Activated CD8-positive, alpha-beta memory T cell treated with anti-CD3 and anti-CD28 coated beads, Interleukin-2, amount 10 ng/mL, durations not matched to agents 7 days and 5 days (primary cell): ENCODE measurements at regions not wholly inside any gene's neighbourhood (a gene's known extent, or its start where the extent isn't known, plus 50 kb on each side); places are given as distances from the start of the nearest gene placed in this dataset.

Source experiments
- ATAC-seq: fragments of 150-1000 bp; cut with Tn5 transposase; one replicate; pipeline ENCODE4 v1.10.0; 2021; ENCODE audit warnings: moderate library complexity
- CTCF ChIA-PET: fragments of 350-600 bp; sonication (Branson Sonifier 250); formaldehyde crosslinking; loops from one replicate; lab custom pipeline; 2021; ENCODE audit warnings: antibody characterized with exemption; lab: Charles Lee
- DNase-seq: peaks from one replicate; pipeline ENCODE4 v3.0.0-alpha.2; 2020
- H3K27ac Mint-ChIP-seq: one replicate; pipeline ENCODE4 v1.8.0; 2021; ENCODE audit warnings: mild to moderate bottlenecking, mixed read lengths
- H3K27me3 Mint-ChIP-seq: one replicate; pipeline ENCODE4 v1.8.0; 2021; ENCODE audit warnings: mixed read lengths
- H3K36me3 Mint-ChIP-seq: one replicate; pipeline ENCODE4 v1.8.0; 2021; ENCODE audit warnings: mild to moderate bottlenecking, mixed read lengths
- H3K4me1 Mint-ChIP-seq: one replicate; pipeline ENCODE4 v1.8.0; 2021; ENCODE audit warnings: mixed read lengths
- H3K4me3 Mint-ChIP-seq: one replicate; pipeline ENCODE4 v1.8.0; 2021; ENCODE audit warnings: mild to moderate bottlenecking, moderate library complexity, mixed read lengths
- H3K9me3 Mint-ChIP-seq: one replicate; pipeline ENCODE4 v1.8.0; 2022; ENCODE audit warnings: low read depth, mixed read lengths

- DNase-seq = no peak
- no peak overlapping the region for H3K4me3 Mint-ChIP-seq
- CTCF ChIA-PET = no interaction called here
Measured at GRCh38 chr21:15247613-15248012, 182.8 kb upstream of the NRIP1 start.

GRCh38 chr21:15249285-15249993, 184.6 kb upstream of the NRIP1 start:
- Mint-ChIP-seq H3K27ac (no peak overlapping the region), H3K4me1 (no peaks in the 10 kb centered on the region), H3K27me3 (no peaks in the 10 kb centered on the region), H3K4me3 (no peak overlapping the region), H3K36me3 (no peaks in the 10 kb centered on the region), H3K9me3 (no peaks in the 10 kb centered on the region)
- DNase-seq (no peak), ATAC-seq (no peak)
- CTCF ChIA-PET = no interaction called here

More at GRCh38 chr21:15247613-15248012, 182.8 kb upstream of the NRIP1 start:
- no peak overlapping the region for H3K27ac Mint-ChIP-seq
- H3K4me1 Mint-ChIP-seq = no peaks in the 10 kb centered on the region
- no peaks in the 10 kb centered on the region for H3K9me3 Mint-ChIP-seq
- no peak for ATAC-seq
- no peaks in the 10 kb centered on the region for H3K27me3 Mint-ChIP-seq
- no peaks in the 10 kb centered on the region for H3K36me3 Mint-ChIP-seq

GRCh38 chr21:15250384-15250783, 185.6 kb upstream of the NRIP1 start:
- no peaks in the 10 kb centered on the region for H3K4me1 Mint-ChIP-seq
- no peaks in the 10 kb centered on the region for H3K9me3 Mint-ChIP-seq
- no peaks in the 10 kb centered on the region for H3K27me3 Mint-ChIP-seq
- H3K4me3 Mint-ChIP-seq = no peak overlapping the region
- ATAC-seq = no peak
- CTCF ChIA-PET = no interaction called here
- DNase-seq = no peak
- H3K36me3 Mint-ChIP-seq = no peaks in the 10 kb centered on the region
- H3K27ac Mint-ChIP-seq = no peak overlapping the region

GRCh38 chr21:15252431-15252830, 187.6 kb upstream of the NRIP1 start:
- CTCF ChIA-PET = no interaction called here
- Mint-ChIP-seq H3K9me3 (no peaks in the 10 kb centered on the region), H3K4me3 (no peak overlapping the region), H3K36me3 (no peaks in the 10 kb centered on the region), H3K27me3 (no peaks in the 10 kb centered on the region), H3K4me1 (no peaks in the 10 kb centered on the region), H3K27ac (no peak overlapping the region)
- no peak for ATAC-seq
- no peak for DNase-seq

- Mint-ChIP-seq H3K4me1 (no peaks in the 10 kb centered on the region), H3K36me3 (no peaks in the 10 kb centered on the region), H3K27ac (no peak overlapping the region), H3K4me3 (no peak overlapping the region), H3K27me3 (no peaks in the 10 kb centered on the region), H3K9me3 (no peaks in the 10 kb centered on the region)
- CTCF ChIA-PET = no interaction called here
- DNase-seq = no peak
- no peak for ATAC-seq
Measured at GRCh38 chr21:15254111-15254510, 189.3 kb upstream of the NRIP1 start.

GRCh38 chr21:15255261-15255660, 190.5 kb upstream of the NRIP1 start:
- no peaks in the 10 kb centered on the region for H3K36me3 Mint-ChIP-seq
- no peak overlapping the region for H3K27ac Mint-ChIP-seq
- CTCF ChIA-PET = no interaction called here
- no peak overlapping the region for H3K4me3 Mint-ChIP-seq
- DNase-seq (no peak), ATAC-seq (no peak)
- no peaks in the 10 kb centered on the region for H3K4me1 Mint-ChIP-seq
- no peaks in the 10 kb centered on the region for H3K27me3 Mint-ChIP-seq
- no peaks in the 10 kb centered on the region for H3K9me3 Mint-ChIP-seq

- no peak overlapping the region for H3K4me3 Mint-ChIP-seq
- no peaks in the 10 kb centered on the region for H3K27me3 Mint-ChIP-seq
- H3K9me3 Mint-ChIP-seq = no peaks in the 10 kb centered on the region
- H3K27ac Mint-ChIP-seq = no peak overlapping the region
- DNase-seq (no peak), ATAC-seq (no peak)
- H3K4me1 Mint-ChIP-seq = no peaks in the 10 kb centered on the region
- H3K36me3 Mint-ChIP-seq = no peaks in the 10 kb centered on the region
- CTCF ChIA-PET = no interaction called here
Measured at GRCh38 chr21:15255763-15256162, 191.0 kb upstream of the NRIP1 start.

GRCh38 chr21:15256996-15257395, 192.2 kb upstream of the NRIP1 start:
- H3K4me1 Mint-ChIP-seq = no peaks in the 10 kb centered on the region
- H3K27ac Mint-ChIP-seq = no peak overlapping the region
- no peaks in the 10 kb centered on the region for H3K36me3 Mint-ChIP-seq
- H3K4me3 Mint-ChIP-seq = no peak overlapping the region
- CTCF ChIA-PET = no interaction called here
- H3K27me3 Mint-ChIP-seq = no peaks in the 10 kb centered on the region
- DNase-seq = no peak
- H3K9me3 Mint-ChIP-seq = no peaks in the 10 kb centered on the region
- no peak for ATAC-seq

- ATAC-seq = no peak
- no peaks in the 10 kb centered on the region for H3K9me3 Mint-ChIP-seq
- no peak overlapping the region for H3K27ac Mint-ChIP-seq
- H3K4me3 Mint-ChIP-seq = no peak overlapping the region
- CTCF ChIA-PET = no interaction called here
- H3K36me3 Mint-ChIP-seq = no peaks in the 10 kb centered on the region
- no peak for DNase-seq
- H3K27me3 Mint-ChIP-seq = no peaks in the 10 kb centered on the region
- no peaks in the 10 kb centered on the region for H3K4me1 Mint-ChIP-seq
Measured at GRCh38 chr21:15257646-15258045, 192.8 kb upstream of the NRIP1 start.

- ATAC-seq = no peak
- no peak overlapping the region for H3K27ac Mint-ChIP-seq
- CTCF ChIA-PET = no interaction called here
- H3K36me3 Mint-ChIP-seq = no peaks in the 10 kb centered on the region
- H3K27me3 Mint-ChIP-seq = no peaks in the 10 kb centered on the region
- H3K4me3 Mint-ChIP-seq = no peak overlapping the region
- DNase-seq = no peak
- H3K4me1 Mint-ChIP-seq = no peaks in the 10 kb centered on the region
- no peaks in the 10 kb centered on the region for H3K9me3 Mint-ChIP-seq
Measured at GRCh38 chr21:15259824-15260223, 195.0 kb upstream of the NRIP1 start.

GRCh38 chr21:15260604-15261003, 195.8 kb upstream of the NRIP1 start:
- H3K4me1 Mint-ChIP-seq = no peaks in the 10 kb centered on the region
- no peaks in the 10 kb centered on the region for H3K27me3 Mint-ChIP-seq
- CTCF ChIA-PET = no interaction called here
- H3K9me3 Mint-ChIP-seq = no peaks in the 10 kb centered on the region
- no peak overlapping the region for H3K4me3 Mint-ChIP-seq
- ATAC-seq (no peak), DNase-seq (no peak)
- H3K36me3 Mint-ChIP-seq = no peaks in the 10 kb centered on the region
- H3K27ac Mint-ChIP-seq = no peak overlapping the region

GRCh38 chr21:15264084-15264665, 199.4 kb upstream of the NRIP1 start:
- ATAC-seq (no peak), DNase-seq (no peak)
- no peaks in the 10 kb centered on the region for H3K9me3 Mint-ChIP-seq
- CTCF ChIA-PET = no interaction called here
- H3K4me3 Mint-ChIP-seq = no peak overlapping the region
- H3K27me3 Mint-ChIP-seq = no peaks in the 10 kb centered on the region
- H3K36me3 Mint-ChIP-seq = no peaks in the 10 kb centered on the region
- H3K4me1 Mint-ChIP-seq = no peaks in the 10 kb centered on the region
- no peak overlapping the region for H3K27ac Mint-ChIP-seq

GRCh38 chr21:15272171-15272570, 207.4 kb upstream of the NRIP1 start:
- no peaks in the 10 kb centered on the region for H3K4me1 Mint-ChIP-seq
- no peaks in the 10 kb centered on the region for H3K9me3 Mint-ChIP-seq
- H3K36me3 Mint-ChIP-seq = no peaks in the 10 kb centered on the region
- DNase-seq (no peak), ATAC-seq (no peak)
- H3K27me3 Mint-ChIP-seq = no peaks in the 10 kb centered on the region
- H3K4me3 Mint-ChIP-seq = no peak overlapping the region
- no peak overlapping the region for H3K27ac Mint-ChIP-seq
- CTCF ChIA-PET = no interaction called here

- Mint-ChIP-seq H3K9me3 (no peaks in the 10 kb centered on the region), H3K4me3 (no peak overlapping the region), H3K36me3 (no peaks in the 10 kb centered on the region), H3K27ac (no peak overlapping the region), H3K4me1 (no peaks in the 10 kb centered on the region), H3K27me3 (no peaks in the 10 kb centered on the region)
- no peak for ATAC-seq
- CTCF ChIA-PET = no interaction called here
- DNase-seq = no peak
Measured at GRCh38 chr21:15272591-15272990, 207.8 kb upstream of the NRIP1 start.
